ENCODE measurements at regions not wholly inside any gene's neighbourhood (a gene's known extent, or its start where the extent isn't known, plus 50 kb on each side); places are given as distances from the start of the nearest gene placed in this dataset.
"Not testable (repeated sequence)": the region's sequence is repeated elsewhere in the genome, so short reads cannot be mapped to it uniquely, and the experiment has no call there.

DNA sequence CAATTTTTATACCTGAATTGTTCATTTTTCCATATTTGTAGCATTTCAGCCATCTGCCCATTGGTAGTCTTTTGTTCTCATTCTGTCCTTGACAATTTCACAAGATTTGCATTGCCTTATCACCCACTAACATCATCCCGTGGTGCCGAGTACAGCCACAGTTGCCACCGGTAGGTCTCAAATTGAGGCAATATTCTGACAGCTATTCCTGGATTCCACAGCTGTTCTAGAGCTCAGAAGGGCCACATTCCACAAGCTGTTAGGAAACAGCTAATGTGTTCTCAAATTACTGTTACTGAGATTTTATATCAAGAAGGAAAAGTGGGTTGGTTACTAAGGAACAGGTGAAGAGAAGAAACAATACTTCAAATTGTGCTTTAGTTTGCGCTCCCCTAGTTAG lies 178.8 kb downstream of the RPRM start:
- no peak overlapping the region for H3K4me3 ChIP-seq (ENCODE audit: low read depth, low read length)
- DNase-seq (ENCODE audit: low read depth) = no peak
- no peak for TF ChIP-seq POLR2A (IDR thresholded peaks at IDR 0.05; ENCODE audit: extremely low read depth, insufficient read length)
- TF ChIP-seq, protein P1, sequence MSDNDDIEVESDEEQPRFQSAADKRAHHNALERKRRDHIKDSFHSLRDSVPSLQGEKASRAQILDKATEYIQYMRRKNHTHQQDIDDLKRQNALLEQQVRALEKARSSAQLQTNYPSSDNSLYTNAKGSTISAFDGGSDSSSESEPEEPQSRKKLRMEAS (IDR thresholded peaks at IDR 0.05; ENCODE audit: low read depth, low read length) = no peak
- no peak for TF ChIP-seq MYC (IDR thresholded peaks at IDR 0.05; ENCODE audit: low read depth, low read length)
- no peak for TF ChIP-seq CTCF (IDR thresholded peaks at IDR 0.05; ENCODE audit: low read depth, low read length)

- DNase-seq (ENCODE audit: low read depth) = no peak
- no peak for TF ChIP-seq POLR2A (IDR thresholded peaks at IDR 0.05; ENCODE audit: extremely low read depth, insufficient read length)
- no peak for TF ChIP-seq CTCF (IDR thresholded peaks at IDR 0.05; ENCODE audit: low read depth, low read length)
- no peak for TF ChIP-seq MYC (IDR thresholded peaks at IDR 0.05; ENCODE audit: low read depth, low read length)
- TF ChIP-seq, protein P1 (IDR thresholded peaks at IDR 0.05; ENCODE audit: low read depth, low read length) = no peak
- H3K4me3 ChIP-seq (ENCODE audit: low read depth, low read length) = no peak overlapping the region
These were observed 179.3 kb downstream of the RPRM start for GRCh38 chr2:153299217-153299616.

- no peak for TF ChIP-seq CTCF (IDR thresholded peaks at IDR 0.05; ENCODE audit: low read depth, low read length)
- TF ChIP-seq, protein P1 (IDR thresholded peaks at IDR 0.05; ENCODE audit: low read depth, low read length) = no peak
- TF ChIP-seq MYC (IDR thresholded peaks at IDR 0.05; ENCODE audit: low read depth, low read length) = no peak
- no peak for TF ChIP-seq POLR2A (IDR thresholded peaks at IDR 0.05; ENCODE audit: extremely low read depth, insufficient read length)
- H3K4me3 ChIP-seq (ENCODE audit: low read depth, low read length) = no peak overlapping the region
- no peak for DNase-seq (ENCODE audit: low read depth)
These were observed 184.3 kb downstream of the RPRM start for GRCh38 chr2:153294199-153294786.

DNA sequence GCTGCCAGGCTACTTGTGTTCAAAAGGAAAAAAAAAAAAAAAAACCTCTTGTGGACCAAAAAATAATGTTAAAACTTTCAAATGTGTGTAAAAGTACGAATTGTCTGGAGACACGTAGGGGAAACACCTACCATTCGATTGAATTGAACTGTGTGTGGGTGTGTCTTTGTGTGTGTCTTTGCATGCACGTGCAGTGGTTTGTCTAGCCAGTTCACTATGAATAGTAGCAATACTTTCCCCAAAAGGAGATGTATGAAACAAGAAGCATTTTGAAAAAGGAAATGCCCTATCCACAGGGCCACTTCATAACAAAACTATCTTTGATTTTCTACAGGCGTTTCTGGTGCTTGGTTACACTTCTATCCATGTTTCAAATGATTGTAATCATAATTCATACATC lies 186.8 kb downstream of the RPRM start:
- TF ChIP-seq, protein P1 (IDR thresholded peaks at IDR 0.05; ENCODE audit: low read depth, low read length) = no peak
- no peak for TF ChIP-seq POLR2A (IDR thresholded peaks at IDR 0.05; ENCODE audit: extremely low read depth, insufficient read length)
- DNase-seq (ENCODE audit: low read depth) = no peak
- no peak overlapping the region for H3K4me3 ChIP-seq (ENCODE audit: low read depth, low read length)

- H3K4me3 ChIP-seq (ENCODE audit: low read depth, low read length) = no peak overlapping the region
- peak; percentile 37 for DNase-seq (ENCODE audit: low read depth)
- TF ChIP-seq CTCF (IDR thresholded peaks at IDR 0.05; ENCODE audit: low read depth, low read length) = peak; percentile 52
- no peak for TF ChIP-seq MYC (IDR thresholded peaks at IDR 0.05; ENCODE audit: low read depth, low read length)
- TF ChIP-seq POLR2A (IDR thresholded peaks at IDR 0.05; ENCODE audit: extremely low read depth, insufficient read length) = no peak
- TF ChIP-seq, protein P1 (IDR thresholded peaks at IDR 0.05; ENCODE audit: low read depth, low read length) = no peak
These were observed 191.3 kb downstream of the RPRM start for GRCh38 chr2:153287109-153287801.

DNA sequence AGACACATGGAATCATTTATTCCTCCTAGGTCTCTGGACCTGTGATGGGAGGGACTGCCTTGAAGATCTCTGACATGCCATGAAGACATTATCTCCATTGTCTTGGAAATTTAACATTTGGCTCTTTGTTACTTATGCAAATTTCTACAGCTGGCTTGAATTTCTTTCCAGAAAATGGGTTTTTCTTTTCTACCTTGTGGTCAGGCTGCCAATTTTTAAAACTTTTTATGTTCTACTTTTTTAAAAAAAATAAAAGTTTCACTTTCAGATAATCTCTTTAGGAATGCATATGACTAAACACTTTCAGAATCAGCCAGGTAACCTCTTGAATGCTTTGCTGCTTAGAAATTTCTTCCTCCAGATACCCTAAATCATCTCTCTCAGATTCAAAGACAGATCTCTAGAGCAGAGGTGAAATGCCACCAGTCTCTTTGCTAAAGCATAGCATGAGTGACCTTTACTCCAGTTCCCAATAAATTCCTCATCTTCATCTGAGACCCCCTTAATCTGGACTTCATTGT lies 209.6 kb downstream of the RPRM start:
- no peak for DNase-seq (ENCODE audit: low read depth)

GRCh38 chr2:153256876-153257275 lies 221.7 kb downstream of the RPRM start:
- not testable (repeated sequence) for H3K4me3 ChIP-seq (ENCODE audit: low read depth, low read length); DNase-seq (ENCODE audit: low read depth)

More for the DNA sequence above, 209.6 kb downstream of the RPRM start:
- TF ChIP-seq POLR2A (IDR thresholded peaks at IDR 0.05; ENCODE audit: extremely low read depth, insufficient read length) (no peak), MYC (IDR thresholded peaks at IDR 0.05; ENCODE audit: low read depth, low read length) (no peak), CTCF (IDR thresholded peaks at IDR 0.05; ENCODE audit: low read depth, low read length) (no peak)
- TF ChIP-seq, protein P1 (IDR thresholded peaks at IDR 0.05; ENCODE audit: low read depth, low read length) = no peak
- H3K4me3 ChIP-seq (ENCODE audit: low read depth, low read length) = no peak overlapping the region

DNA sequence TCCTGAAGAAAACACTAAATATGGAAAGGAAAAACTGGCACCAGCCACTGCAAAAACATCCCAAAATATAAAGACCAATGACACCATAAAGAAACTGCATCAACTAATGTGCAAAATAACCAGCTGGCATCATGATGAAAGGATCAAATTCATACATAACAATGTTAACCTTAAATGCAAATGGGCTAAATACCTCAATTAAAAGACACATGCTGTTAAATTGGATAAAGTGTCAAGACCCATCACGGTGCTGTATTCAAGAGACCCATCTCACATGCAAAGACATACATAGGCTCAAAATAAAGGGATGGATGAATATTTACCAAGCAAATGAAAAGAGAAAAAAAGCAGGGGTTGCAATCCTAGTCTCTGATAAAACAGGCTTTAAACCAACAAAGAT lies 231.9 kb downstream of the RPRM start:
- not testable (repeated sequence) for H3K4me3 ChIP-seq (ENCODE audit: low read depth, low read length); DNase-seq (ENCODE audit: low read depth)

Measured in NB4 (cell line).